OCI-LY1 (cell line): ENCODE measurements at regions not wholly inside any gene's neighbourhood (a gene's known extent, or its start where the extent isn't known, plus 50 kb on each side); places are given as distances from the start of the nearest gene placed in this dataset.

ENCODE experiments used
- CTCF ChIP-seq: fragments of 200-600 bp; sonication (generic), shearing (Covaris generic); IDR thresholded peaks from 2 replicates; pipeline ENCODE4 v1.5.1; 2017; ENCODE audit warnings: mild to moderate bottlenecking, antibody characterized with exemption, low read length, moderate library complexity, mixed read lengths
- EZH2 ChIP-seq: fragments of 200-600 bp; sonication (generic), shearing (Covaris generic); IDR thresholded peaks from 2 replicates; pipeline ENCODE4 v1.8.0; 2017; ENCODE audit warnings: borderline replicate concordance, mixed run types, mild to moderate bottlenecking, antibody characterized with exemption, low read length, moderate library complexity, mixed read lengths

DNA sequence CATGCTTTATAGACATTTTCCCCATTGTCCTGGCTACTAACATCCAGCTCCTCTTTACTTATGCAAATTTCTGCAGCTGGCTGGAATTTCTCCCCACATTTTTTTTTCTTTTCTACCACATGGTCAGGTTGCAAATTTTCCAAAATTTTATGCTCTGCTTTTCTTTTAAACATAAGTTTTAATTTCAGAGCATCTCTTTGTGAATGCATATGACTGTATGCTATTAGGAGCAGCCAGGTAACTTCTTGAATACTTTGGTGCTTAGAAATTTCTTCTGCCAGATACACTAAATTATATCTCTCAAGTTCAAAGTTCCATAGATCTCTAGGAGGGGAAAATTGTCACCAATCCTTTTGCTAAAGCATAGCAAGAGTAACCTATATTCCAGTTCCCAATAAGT is 365.9 kb downstream of the LRFN5 start:
- TF ChIP-seq EZH2 (no peak), CTCF (no peak)
